Dedifferentiated amniotic fluid mesenchymal stem cell (primary cell): ENCODE measurements at regions not wholly inside any gene's neighbourhood (a gene's known extent, or its start where the extent isn't known, plus 50 kb on each side); places are given as distances from the start of the nearest gene placed in this dataset.
"Not testable (repeated sequence)": the region's sequence is repeated elsewhere in the genome, so short reads cannot be mapped to it uniquely, and the experiment has no call there.

Experiments
- DNase-seq: peaks from one replicate; pipeline ENCODE4 v3.0.0-alpha.2; 2016; ENCODE audit errors: extremely low spot score

DNA sequence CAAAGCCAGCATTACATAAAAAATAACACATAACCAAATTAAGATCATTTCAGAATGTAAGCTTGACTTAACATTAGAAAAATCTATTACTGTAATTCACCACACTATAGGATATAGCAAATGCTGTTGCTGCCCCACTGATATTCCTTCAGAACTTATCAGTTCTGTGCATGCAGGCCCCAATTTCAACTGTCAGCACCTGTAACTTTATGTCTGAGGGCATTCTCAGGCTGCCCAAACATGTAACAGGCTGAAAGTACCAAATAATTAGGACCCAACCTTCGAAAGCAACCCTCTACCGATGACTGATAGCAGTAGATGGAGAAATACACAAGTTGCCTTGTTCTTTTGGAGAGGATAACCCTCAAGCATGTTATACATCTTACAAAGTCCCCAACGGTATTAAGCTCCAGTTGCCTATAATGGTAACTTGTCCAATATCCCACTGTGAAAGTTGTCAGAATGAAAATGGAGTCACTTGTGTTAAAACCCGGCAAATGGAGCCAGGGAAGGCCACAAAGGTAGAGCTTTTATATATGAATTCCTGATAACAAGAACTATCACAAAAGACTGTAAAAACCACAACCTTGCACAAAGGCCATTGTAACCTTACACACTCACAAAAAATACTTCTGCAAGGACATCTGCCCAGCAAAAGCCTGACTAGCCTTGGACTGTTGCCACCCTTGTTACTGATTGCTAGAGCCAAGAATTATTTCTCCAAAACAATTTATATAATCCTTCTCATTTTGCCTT lies 66.9 kb upstream of the ZNF746 start:
- DNase-seq: no peak

DNA sequence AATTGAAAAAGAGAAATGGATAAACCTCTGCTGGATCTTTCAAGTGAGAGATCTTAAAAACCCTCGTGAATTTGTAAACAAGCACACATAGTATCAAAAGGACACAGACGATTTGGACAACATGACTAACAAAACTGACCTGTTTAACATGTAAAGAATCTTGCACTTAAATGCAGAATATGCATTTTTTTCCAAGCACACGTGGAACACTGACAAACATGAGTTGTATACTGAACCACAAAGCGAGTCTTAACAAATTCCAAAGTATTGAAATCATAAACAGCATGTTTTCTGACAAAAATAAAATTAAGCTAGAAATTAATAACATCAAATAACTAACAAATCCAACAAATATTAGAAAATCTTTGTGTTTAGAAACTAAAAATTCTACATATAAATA lies 65.0 kb upstream of the ZNF746 start:
- DNase-seq: no peak

DNA sequence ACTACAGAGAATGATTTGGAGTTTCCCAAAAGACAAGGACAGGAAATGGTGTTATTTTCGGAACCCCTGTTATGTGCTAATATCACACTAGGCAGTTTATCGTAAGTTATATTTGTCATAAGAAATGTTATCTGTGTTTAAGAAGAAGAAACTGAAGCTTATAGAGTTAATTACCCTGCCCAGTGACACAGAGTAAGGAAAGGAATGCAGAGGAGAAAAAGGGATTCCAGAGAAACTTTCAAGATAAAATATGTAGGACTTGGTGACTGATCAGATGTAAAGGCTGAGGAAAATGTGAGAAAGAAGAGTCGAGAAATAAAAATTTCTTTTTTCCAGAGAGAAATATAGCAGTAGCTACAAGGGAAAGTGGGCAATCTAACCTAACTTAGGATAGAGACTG lies 63.5 kb upstream of the ZNF746 start:
- DNase-seq: no peak

DNA sequence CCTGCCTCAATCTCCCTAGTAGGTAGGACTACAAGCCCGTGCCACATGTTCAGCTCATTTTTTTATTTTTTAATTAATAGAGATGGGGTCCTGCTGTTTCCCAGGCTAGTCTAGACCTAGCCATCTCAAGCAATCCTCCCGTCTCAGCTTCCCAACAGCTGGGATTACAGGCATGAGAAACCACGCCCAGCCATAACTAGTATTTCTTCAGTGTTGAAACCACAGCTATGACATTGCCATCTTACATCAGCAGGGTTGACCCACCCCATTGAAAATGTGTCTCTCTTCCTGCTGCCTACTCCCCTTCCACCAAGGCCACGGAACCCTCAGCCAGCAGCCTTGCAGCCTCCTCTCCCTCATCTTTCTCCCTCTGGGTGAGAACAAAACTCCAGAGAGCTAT lies 62.1 kb upstream of the ZNF746 start:
- DNase-seq: peak; percentile 61

DNA sequence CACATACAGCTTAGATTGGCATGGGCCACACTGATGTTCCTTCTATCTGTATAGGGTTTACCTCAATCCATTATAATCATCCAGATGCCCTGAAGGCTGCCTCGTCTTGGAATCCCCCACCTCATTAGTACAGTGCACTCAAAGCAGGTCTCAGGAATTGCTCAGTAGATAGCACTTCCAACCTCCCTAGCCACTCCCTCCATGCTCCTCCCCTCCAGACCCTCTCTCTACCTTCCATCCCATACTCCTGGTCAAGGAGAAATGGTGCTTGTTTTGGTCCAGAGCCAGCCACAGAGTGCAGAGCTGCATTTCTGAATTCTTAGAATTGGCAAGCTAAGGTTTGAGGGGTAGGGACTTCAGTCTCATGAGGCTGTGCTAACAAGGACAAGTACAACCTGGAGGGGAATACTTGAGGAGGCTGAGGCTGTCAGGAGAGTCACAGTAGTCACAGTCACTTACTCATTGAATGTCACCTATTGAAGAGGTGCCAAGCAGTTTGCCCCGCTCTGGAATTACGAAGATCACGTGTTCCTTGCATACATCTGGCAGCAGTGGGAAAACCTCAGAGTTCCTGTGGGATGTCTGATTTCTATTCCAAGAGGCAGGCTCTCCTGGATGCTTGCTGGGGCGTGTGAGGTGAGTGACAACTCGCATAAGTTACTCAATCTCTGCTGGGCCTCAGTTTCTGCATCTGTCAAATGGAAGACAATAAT lies 60.7 kb upstream of the ZNF746 start:
- DNase-seq: no peak

DNA sequence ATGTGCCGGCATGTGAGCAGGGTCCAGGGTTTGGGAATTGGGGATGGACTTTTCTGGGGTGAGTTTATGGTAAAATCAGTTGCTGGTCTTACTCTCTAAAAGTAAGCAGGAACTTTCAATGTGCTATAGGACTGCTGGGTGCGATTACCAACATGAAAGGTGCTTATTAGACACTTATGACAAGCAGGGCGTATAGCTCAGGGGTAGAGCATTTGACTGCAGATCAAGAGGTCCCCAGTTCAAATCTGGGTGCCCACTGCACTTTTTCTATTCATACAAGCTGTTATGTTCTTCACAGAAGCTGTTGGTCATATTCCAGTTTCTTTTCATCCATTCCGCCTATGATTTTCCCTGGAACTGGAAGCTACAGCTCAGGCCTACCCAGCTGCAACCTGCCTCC lies 58.9 kb upstream of the ZNF746 start:
- DNase-seq: not testable (repeated sequence)

DNA sequence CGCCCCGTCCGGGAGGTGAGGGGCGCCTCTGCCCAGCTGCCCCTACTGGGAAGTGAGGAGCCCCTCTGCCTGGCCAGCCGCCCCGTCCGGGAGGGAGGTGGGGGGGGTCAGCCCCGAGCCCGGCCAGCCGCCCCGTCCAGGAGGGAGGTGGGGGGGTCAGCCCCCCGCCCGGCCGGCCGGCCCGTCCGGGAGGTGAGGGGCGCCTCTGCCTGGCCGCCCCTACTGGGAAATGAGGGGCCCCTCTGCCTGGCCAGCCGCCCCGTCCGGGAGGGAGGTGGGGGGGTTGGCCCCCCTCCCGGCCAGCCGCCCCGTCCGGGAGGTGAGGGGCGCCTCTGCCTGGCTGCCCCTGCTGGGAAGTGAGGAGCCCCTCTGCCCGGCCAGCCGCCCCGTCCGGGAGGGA lies 57.2 kb upstream of the ZNF746 start:
- DNase-seq: not testable (repeated sequence)

DNA sequence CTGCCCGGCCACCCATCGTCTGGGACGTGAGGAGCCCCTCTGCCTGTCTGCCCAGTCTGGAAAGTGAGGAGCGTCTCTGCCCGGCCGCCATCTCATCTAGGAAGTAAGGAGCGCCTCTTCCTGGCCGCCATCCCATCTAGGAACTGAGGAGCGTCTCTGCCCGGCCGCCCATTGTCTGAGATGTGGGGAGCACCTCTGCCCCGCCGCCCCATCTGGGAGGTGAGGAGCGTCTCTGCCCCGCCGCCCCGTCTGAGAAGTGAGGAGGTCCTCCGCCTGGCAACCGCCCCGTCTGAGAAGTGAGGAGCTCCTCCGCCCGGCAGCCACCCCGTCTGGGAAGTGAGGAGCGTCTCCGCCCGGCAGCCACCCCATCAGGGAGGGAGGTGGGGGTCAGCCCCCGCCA lies 56.4 kb upstream of the ZNF746 start:
- DNase-seq: not testable (repeated sequence)

DNA sequence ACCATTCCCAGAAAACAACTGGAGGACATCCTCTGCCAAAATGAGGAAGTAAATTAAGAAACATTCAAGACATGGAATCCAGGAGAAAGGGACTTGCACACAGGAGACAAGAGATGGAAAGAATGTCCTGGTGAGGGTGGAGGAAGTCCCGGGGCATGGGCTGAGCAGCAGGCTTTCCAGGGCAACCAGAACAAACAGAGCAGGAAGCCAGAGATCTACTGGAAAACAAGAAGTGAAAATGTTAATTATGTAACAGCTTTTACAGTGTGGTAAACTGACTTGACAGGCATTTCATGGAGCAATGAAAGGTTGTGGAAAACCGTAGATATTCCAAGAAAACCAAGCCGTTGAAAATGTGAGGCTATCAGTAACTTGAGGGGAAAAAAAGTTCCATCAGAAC lies 55.2 kb upstream of the ZNF746 start:
- DNase-seq: no peak
